ENCODE measurements at regions not wholly inside any gene's neighbourhood (a gene's known extent, or its start where the extent isn't known, plus 50 kb on each side); places are given as distances from the start of the nearest gene placed in this dataset.

GRCh38 chr15:85986116-85986515, 93.6 kb upstream of the AGBL1 start:
- DNase-seq, result no peak

GRCh38 chr15:85986741-85987140, 92.9 kb upstream of the AGBL1 start:
- DNase-seq, result peak; percentile 16

DNA sequence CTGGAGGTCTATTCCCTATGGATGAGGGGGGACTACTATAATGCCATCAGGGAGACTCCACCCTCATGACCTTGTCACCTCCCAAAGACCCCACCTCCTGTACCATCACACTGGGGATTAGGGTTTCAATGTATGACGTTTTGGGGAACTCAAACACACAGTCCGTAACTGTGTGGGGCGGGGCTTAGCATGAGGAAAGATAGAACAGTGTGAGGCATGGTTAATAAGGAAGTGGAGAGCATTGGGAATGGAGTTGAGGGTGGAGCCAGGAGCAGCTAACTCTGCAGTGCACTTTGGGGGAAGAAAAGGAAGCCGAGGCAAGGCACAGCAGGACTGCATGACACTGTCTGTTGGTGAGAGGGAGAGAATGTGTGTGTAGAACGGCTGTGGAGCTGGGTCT, 90.9 kb upstream of the AGBL1 start:
- no peak for DNase-seq

DNA sequence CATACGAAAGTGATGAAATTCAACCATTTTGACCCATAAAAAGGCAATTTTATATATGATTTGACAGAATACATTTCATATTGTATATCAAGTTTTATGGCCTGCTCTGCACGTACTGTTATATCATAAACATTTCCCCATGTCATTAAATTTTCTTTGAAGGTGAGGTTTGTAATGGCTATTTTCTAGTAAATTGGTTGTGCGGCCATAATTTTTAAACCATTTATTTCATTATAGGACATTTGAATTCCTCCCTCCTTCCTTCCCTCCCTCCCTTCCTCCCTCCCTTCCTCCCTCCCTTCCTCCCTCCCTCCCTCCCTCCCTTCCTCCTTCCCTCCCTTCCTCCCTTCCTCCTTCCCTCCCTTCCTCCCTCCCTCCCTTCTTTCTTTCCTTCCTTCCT, 87.4 kb upstream of the AGBL1 start:
- DNase-seq, result no peak

DNA sequence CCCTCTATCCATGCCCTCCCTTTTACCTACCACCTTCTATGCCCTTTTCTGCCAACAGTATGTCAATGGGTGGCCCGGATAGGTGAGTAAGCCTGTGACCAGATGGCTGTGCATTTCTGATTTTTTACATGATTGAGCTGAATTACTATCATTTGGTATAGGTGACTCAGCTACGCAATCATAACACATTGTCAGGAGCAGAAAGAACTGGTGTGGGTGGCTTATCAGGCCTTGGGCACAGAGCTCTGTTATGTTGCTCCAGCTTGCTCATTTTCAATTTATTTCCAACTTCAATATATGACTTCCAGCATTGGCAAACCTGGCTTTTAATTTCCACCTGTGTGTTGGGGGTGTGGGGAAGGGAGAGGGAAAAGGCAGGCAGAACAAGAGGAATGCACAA, 86.6 kb upstream of the AGBL1 start:
- DNase-seq, result peak; percentile 14

GRCh38 chr15:85997618-85998017, 82.1 kb upstream of the AGBL1 start:
- no peak for DNase-seq

DNA sequence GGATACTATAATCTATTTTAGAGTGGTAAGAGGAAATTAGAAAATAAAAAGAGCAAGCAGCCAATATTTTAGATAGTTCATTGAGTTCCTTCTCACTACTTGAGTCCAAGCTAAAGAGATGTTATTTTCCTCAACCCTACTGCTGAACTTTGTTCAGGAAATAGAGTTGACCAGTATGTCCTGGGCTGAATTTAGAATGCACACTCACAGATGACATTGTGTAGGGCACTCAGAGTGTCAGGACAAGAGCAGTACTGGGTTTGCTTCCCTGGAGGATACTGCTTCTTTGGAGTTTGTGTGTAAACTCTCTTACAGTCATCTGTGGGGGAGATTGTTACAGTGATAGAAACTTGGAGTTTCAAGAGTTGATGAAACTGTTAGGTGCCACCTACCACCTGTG, 80.0 kb upstream of the AGBL1 start:
- DNase-seq, result no peak

DNA sequence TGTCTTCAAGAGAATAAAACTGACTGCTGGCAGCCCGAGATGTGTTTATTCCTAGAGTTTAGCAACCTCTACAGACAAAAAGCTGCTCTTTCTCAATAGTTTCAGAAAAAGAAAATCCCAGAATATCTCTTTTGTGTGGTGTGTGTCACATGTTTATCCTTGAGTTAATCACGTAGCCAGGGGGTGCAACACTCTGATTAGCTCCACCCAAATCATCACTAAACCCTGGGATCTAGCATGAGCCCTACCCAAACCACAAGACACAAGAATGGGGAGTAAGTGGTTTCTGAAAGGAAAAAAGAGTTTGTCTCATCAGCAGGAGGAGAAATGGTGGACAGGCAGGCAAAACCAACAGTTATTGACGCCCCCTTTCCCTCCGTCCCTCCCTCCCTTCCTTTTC, 78.5 kb upstream of the AGBL1 start:
- DNase-seq, result no peak

GRCh38 chr15:86002444-86002843, 77.2 kb upstream of the AGBL1 start:
- peak; percentile 85 for DNase-seq

DNA sequence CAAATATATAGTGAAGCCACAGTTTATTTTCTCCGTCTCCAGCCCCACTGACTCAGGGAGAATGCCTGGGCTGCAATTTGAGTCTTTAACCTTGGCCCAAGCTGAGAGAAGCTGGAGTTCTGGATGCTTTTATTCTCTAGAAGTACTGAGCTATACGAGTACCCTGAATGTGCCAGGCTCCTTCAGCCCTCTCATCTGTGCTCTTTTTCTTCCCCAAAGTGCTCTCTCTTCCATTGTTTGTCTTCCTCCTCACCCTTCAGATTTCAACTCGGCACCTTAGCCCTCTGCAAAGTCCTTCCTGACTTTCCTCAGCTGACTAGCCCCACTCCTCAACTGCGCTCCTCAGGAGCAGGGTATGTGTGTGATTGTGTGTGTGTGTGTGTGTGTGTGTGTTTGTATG, 75.6 kb upstream of the AGBL1 start:
- no peak for DNase-seq

GRCh38 chr15:86006546-86006945, 73.1 kb upstream of the AGBL1 start:
- no peak for DNase-seq

DNA sequence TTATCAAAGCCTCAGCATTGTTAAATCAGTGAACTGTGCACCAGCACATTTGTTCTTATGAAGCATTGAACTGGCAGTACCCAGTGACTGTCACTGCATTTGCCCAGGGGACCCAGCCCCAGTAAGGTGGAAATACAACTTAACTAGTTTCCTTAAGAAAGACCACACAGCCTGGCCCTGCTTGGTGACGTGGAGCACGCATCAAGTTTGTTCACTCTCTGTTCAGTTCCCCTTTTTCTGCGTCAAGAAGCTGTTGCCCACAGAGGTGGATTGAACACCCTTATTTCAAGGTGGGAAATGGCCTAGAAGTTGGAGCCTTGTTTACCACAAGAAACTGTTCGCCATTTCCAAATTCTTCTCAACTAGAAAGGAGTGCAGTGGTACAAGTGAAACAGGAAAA, 69.9 kb upstream of the AGBL1 start:
- no peak for DNase-seq

DNA sequence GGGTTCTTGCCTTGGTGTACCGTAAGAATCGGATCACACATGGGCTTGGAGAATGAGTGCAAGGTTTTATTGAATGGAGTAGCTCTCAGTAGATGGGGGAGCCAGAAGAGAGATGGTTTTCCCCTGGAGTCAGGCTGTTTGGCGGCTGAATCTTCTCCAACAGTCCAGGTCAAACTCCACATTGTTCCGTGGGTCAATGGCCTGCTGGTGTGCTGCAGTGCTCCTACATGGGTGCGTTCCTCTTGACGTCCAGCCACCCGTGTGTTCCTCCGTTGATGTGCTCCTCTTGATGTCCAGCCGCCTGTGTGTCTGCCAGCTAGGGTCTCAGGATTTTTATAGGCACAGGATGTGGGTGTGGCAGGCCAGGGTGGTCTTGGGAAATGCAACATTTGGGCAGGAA, 69.3 kb upstream of the AGBL1 start:
- DNase-seq, result no peak

- no peak for DNase-seq
These were observed 68.8 kb upstream of the AGBL1 start for GRCh38 chr15:86010891-86011290.

DNA sequence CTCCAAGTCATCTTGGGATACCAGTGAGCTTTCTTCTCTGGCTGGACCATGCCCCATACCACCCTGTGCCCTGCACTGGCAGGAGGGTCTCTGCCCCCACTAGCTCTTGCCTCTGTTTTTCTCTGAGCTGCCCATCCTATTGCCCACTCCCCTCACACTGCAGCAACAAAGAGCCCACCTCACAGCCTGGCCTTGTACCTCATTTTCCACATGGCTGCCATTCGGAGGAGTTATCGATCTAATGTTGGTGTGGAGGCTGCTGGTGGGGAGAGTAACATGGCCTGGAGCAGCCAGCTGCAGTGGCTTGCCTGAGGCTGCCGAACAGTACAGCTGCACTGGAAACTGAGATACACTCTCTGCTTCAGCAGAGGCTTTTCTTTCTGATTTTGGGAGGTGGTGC, 65.7 kb upstream of the AGBL1 start:
- no peak for DNase-seq

DNA sequence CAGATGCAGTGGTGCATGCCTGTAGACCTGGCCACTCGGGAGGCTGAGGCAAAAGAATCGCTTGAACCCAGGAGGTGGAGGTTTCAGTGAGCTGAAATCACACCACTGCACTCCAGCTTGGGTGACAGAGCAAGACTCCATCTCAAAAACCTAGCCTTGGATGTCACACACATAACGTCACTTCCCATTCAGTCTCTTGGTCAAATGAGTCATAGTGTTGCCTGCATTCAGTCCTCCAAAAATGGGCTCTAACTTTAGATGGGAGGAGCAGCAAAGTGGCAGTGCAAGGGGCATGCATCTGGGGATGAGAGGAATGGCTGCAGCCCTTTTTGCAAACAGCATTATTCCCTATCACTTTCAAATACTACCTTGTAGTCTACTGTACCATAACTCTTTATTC, 62.9 kb upstream of the AGBL1 start:
- DNase-seq, result no peak

- DNase-seq, result no peak
These were observed 61.0 kb upstream of the AGBL1 start for GRCh38 chr15:86018679-86019078.

DNA sequence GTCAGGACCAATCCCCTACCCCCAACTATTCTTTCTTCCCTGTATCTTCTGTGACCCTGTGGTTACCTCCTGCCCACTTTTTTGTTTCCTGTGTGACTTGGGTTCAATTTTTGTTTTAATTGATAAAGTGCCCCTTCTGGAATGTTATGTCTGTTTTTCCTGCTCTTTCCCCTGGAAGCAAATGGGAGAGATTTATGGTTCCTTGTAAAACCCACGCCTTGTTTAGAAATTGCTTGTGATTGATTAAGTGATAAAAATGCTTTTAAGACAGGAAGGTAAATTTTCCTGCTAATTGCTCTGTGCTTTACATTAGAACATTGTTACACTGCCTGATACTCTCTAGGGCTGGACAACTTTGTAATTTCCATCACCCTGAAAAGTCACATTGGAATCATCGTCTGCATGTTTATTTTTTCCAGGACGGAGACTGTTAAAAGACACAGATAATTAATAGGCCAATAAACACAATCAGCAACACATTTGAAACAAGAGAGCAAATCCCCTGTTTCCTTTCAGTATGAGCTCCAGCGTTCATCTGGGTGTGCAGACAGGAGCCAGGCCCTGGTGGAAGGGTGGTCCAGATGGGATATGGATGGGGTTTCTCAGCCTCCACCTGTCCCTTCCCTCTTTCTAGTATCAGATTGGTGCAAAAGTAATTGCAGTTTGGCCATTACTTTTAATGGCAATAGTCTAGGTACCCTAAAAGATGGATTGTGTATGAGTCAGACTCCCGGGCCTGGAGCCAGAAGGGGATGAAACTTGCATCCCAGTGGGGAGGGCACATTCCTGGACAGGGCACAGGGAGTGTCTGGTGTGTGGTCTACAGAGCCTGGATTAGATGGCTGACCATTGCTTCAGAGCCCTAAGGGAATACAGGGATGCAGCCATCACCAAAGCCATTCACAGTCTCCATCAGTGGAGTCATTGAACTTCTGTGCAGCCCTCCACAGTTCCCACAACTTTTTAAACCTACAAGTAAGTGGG, 58.1 kb upstream of the AGBL1 start:
- DNase-seq, result peak; percentile 8

- DNase-seq, result no peak
These were observed 50.7 kb upstream of the AGBL1 start for GRCh38 chr15:86028961-86029360.

All from NCI-H1694 treated with DMSO at 0.1 percent for 48 hours (cell line).